Esophagus squamous epithelium (tissue), 4 donors: ENCODE measurements at regions not wholly inside any gene's neighbourhood (a gene's known extent, or its start where the extent isn't known, plus 50 kb on each side); places are given as distances from the start of the nearest gene placed in this dataset.

Source experiments
- POLR2A ChIP-seq, 4 donors: fragments of 450-650 bp; IDR thresholded peaks; one replicate each; pipeline ENCODE4 v1.6.1; 2017; ENCODE audit warnings: antibody characterized with exemption in 4 of 4, mild to moderate bottlenecking in 4 of 4, moderate library complexity in 3 of 4
- TF ChIP-seq, protein P1 (sequence below), 6 experiments: fragments of 450-650 bp in 4 of 6; fragments of 200-600 bp in 2 of 6; sonication (generic) in 2 of 6; IDR thresholded peaks; one replicate each; pipeline ENCODE4 v1.5.1; 2016 to 2019; ENCODE audit warnings: antibody characterized with exemption in 6 of 6, mild to moderate bottlenecking in 4 of 6, moderate library complexity in 4 of 6

DNA sequence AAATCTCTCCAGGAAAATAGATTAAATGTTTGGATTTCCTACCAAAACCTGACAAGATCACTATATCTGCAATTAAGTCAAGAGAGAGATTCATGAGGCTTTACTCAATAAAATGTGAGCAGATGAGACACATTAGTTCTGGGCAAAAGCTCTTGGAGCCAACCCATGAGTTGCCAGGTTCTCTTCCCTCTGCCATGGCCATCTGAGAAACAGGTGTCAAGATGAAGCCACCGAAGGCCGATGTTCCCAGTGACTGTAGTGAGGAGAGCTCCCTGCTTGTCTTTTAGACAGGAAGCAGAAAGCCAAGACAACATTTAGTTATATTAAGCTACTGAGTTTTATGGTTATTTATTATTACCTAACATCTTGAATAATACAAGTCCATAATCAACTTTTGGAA, 1068.7 kb downstream of the STPG2 start:
- TF ChIP-seq, protein P1, sequence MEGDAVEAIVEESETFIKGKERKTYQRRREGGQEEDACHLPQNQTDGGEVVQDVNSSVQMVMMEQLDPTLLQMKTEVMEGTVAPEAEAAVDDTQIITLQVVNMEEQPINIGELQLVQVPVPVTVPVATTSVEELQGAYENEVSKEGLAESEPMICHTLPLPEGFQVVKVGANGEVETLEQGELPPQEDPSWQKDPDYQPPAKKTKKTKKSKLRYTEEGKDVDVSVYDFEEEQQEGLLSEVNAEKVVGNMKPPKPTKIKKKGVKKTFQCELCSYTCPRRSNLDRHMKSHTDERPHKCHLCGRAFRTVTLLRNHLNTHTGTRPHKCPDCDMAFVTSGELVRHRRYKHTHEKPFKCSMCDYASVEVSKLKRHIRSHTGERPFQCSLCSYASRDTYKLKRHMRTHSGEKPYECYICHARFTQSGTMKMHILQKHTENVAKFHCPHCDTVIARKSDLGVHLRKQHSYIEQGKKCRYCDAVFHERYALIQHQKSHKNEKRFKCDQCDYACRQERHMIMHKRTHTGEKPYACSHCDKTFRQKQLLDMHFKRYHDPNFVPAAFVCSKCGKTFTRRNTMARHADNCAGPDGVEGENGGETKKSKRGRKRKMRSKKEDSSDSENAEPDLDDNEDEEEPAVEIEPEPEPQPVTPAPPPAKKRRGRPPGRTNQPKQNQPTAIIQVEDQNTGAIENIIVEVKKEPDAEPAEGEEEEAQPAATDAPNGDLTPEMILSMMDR (IDR thresholded peaks at IDR 0.05), result no peak
- TF ChIP-seq POLR2A (IDR thresholded peaks at IDR 0.05), result no peak
